ENCODE measurements at regions not wholly inside any gene's neighbourhood (a gene's known extent, or its start where the extent isn't known, plus 50 kb on each side); places are given as distances from the start of the nearest gene placed in this dataset.

- no peaks in the 10 kb centered on the region for H3K4me1 ChIP-seq (ENCODE audit: control insufficient read depth in 4 of 4, insufficient read depth in 4 of 4, low read length in 3 of 4)
Observed at GRCh38 chr12:39077226-39077625, 171.8 kb upstream of the CPNE8 start.

GRCh38 chr12:39074063-39074462 lies 168.7 kb upstream of the CPNE8 start:
- TF ChIP-seq YY1 (IDR thresholded peaks at IDR 0.05): no peak
- no peak for TF ChIP-seq FOXA1 (IDR thresholded peaks at IDR 0.05)
- TF ChIP-seq MAX (IDR thresholded peaks at IDR 0.05): no peak
- no peak for DNase-seq (ENCODE audit: low spot score)
- WGBS: 55% methylated on average over 2 of the region's 2 CpGs

More at GRCh38 chr12:39077226-39077625, 171.8 kb upstream of the CPNE8 start:
- no peaks in the 10 kb centered on the region for H3K9me3 ChIP-seq (ENCODE audit: control insufficient read depth in 4 of 4, low read length in 3 of 4)
- 80% methylated on average over 2 of the region's 2 CpGs for WGBS
- H3K4me3 ChIP-seq (ENCODE audit: low read depth in 1 of 3, low read length in 3 of 3): no peak overlapping the region
- peaks cover 0 to 4% (median 0%) of the 10 kb centered on the region in 4 donors for H3K27me3 ChIP-seq (ENCODE audit: control insufficient read depth in 4 of 4, insufficient read depth in 4 of 4, low read length in 3 of 4)
- H3K27ac ChIP-seq (ENCODE audit: low read depth in 1 of 2, low read length in 2 of 2): no peak overlapping the region
- no peaks in the 10 kb centered on the region for H3K36me3 ChIP-seq (ENCODE audit: control insufficient read depth in 4 of 4, insufficient read depth in 3 of 4, low read depth in 1 of 4, low read length in 3 of 4)
- no peak overlapping the region for H3K9ac ChIP-seq (ENCODE audit: low read depth in 1 of 2, low read length in 2 of 2)
- no peak for DNase-seq (ENCODE audit: low spot score)
- no peak for TF ChIP-seq NR2F2 (IDR thresholded peaks at IDR 0.05)
- TF ChIP-seq HNF4A (conservative IDR thresholded peaks at IDR 0.05): no peak
- TF ChIP-seq, protein P1, sequence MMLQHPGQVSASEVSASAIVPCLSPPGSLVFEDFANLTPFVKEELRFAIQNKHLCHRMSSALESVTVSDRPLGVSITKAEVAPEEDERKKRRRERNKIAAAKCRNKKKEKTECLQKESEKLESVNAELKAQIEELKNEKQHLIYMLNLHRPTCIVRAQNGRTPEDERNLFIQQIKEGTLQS (IDR thresholded peaks at IDR 0.05): no peak
- no peak for TF ChIP-seq RAD21 (IDR thresholded peaks at IDR 0.05)
- TF ChIP-seq, protein P2, sequence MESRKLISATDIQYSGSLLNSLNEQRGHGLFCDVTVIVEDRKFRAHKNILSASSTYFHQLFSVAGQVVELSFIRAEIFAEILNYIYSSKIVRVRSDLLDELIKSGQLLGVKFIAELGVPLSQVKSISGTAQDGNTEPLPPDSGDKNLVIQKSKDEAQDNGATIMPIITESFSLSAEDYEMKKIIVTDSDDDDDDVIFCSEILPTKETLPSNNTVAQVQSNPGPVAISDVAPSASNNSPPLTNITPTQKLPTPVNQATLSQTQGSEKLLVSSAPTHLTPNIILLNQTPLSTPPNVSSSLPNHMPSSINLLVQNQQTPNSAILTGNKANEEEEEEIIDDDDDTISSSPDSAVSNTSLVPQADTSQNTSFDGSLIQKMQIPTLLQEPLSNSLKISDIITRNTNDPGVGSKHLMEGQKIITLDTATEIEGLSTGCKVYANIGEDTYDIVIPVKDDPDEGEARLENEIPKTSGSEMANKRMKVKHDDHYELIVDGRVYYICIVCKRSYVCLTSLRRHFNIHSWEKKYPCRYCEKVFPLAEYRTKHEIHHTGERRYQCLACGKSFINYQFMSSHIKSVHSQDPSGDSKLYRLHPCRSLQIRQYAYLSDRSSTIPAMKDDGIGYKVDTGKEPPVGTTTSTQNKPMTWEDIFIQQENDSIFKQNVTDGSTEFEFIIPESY (IDR thresholded peaks at IDR 0.05): no peak
- no peak for TF ChIP-seq CTCF (IDR thresholded peaks at IDR 0.05; ENCODE audit: low read depth, low read length, missing input control)

GRCh38 chr12:39072658-39073057 lies 167.3 kb upstream of the CPNE8 start:
- Histone ChIP-seq H3K9me3 (ENCODE audit: control insufficient read depth in 4 of 4, low read length in 3 of 4) (no peaks in the 10 kb centered on the region), H3K36me3 (ENCODE audit: control insufficient read depth in 4 of 4, insufficient read depth in 3 of 4, low read depth in 1 of 4, low read length in 3 of 4) (no peaks in the 10 kb centered on the region), H3K27me3 (ENCODE audit: control insufficient read depth in 4 of 4, insufficient read depth in 4 of 4, low read length in 3 of 4) (peaks cover 0 to 3% (median 0%) of the 10 kb centered on the region in 4 donors), H3K27ac (ENCODE audit: low read depth in 1 of 2, low read length in 2 of 2) (no peak overlapping the region), H3K9ac (ENCODE audit: low read depth in 1 of 2, low read length in 2 of 2) (no peak overlapping the region), H3K4me3 (ENCODE audit: low read depth in 1 of 3, low read length in 3 of 3) (no peak overlapping the region), H3K4me1 (ENCODE audit: control insufficient read depth in 4 of 4, insufficient read depth in 4 of 4, low read length in 3 of 4) (no peaks in the 10 kb centered on the region)
- 63% methylated on average over 2 of the region's 2 CpGs for WGBS
- no peak for DNase-seq (ENCODE audit: low spot score)
- TF ChIP-seq EGR1 (IDR thresholded peaks at IDR 0.05; ENCODE audit: low read depth in 2 of 2): no peak
- TF ChIP-seq FOXA2 (IDR thresholded peaks at IDR 0.05): no peak
- no peak for TF ChIP-seq REST (IDR thresholded peaks at IDR 0.05)
- no peak for TF ChIP-seq HNF4A (conservative IDR thresholded peaks at IDR 0.05)
- TF ChIP-seq, protein P1 (IDR thresholded peaks at IDR 0.05): no peak
- TF ChIP-seq NR2F2 (IDR thresholded peaks at IDR 0.05): no peak
- no peak for TF ChIP-seq TAF1 (conservative IDR thresholded peaks at IDR 0.05)
- TF ChIP-seq, protein P2 (IDR thresholded peaks at IDR 0.05): no peak
- no peak for TF ChIP-seq SP1 (IDR thresholded peaks at IDR 0.05)
- TF ChIP-seq FOXA1 (IDR thresholded peaks at IDR 0.05): no peak
- no peak for TF ChIP-seq MAX (IDR thresholded peaks at IDR 0.05)

More at GRCh38 chr12:39074063-39074462, 168.7 kb upstream of the CPNE8 start:
- H3K9ac ChIP-seq (ENCODE audit: low read depth in 1 of 2, low read length in 2 of 2): no peak overlapping the region
- H3K4me1 ChIP-seq (ENCODE audit: control insufficient read depth in 4 of 4, insufficient read depth in 4 of 4, low read length in 3 of 4): no peaks in the 10 kb centered on the region
- no peaks in the 10 kb centered on the region for H3K36me3 ChIP-seq (ENCODE audit: control insufficient read depth in 4 of 4, insufficient read depth in 3 of 4, low read depth in 1 of 4, low read length in 3 of 4)
- H3K4me3 ChIP-seq (ENCODE audit: low read depth in 1 of 3, low read length in 3 of 3): no peak overlapping the region
- H3K9me3 ChIP-seq (ENCODE audit: control insufficient read depth in 4 of 4, low read length in 3 of 4): no peaks in the 10 kb centered on the region
- peaks cover 0 to 4% (median 0%) of the 10 kb centered on the region in 4 donors for H3K27me3 ChIP-seq (ENCODE audit: control insufficient read depth in 4 of 4, insufficient read depth in 4 of 4, low read length in 3 of 4)
- H3K27ac ChIP-seq (ENCODE audit: low read depth in 1 of 2, low read length in 2 of 2): no peak overlapping the region

Data from liver (tissue), 8 donors.